ENCODE measurements at regions not wholly inside any gene's neighbourhood (a gene's known extent, or its start where the extent isn't known, plus 50 kb on each side); places are given as distances from the start of the nearest gene placed in this dataset.
A peak's percentile ranks its signal among the peaks of the same experiment; 100 is the strongest.

GRCh38 chr13:30370916-30371521, 51.3 kb upstream of the UBE2L5 start:
- peak overlapping the region; percentile 14 to 78 for H3K27ac ChIP-seq (ENCODE audit: low read depth in 2 of 2, low read length in 1 of 2)
- H3K4me1 ChIP-seq (ENCODE audit: control insufficient read depth in 2 of 2, insufficient read depth in 2 of 2, low read length in 1 of 2) = peaks cover 3 to 9% of the 10 kb centered on the region in 2 donors
- WGBS, 2 donors = 91 to 92% methylated on average over 4 of the region's 4 CpGs
- H3K36me3 ChIP-seq (ENCODE audit: control insufficient read depth in 2 of 2, insufficient read depth in 2 of 2, low read length in 1 of 2) = no peaks in the 10 kb centered on the region
- H3K4me3 ChIP-seq (ENCODE audit: low read depth in 1 of 2, low read length in 2 of 2) = no peak overlapping the region
- no peaks in the 10 kb centered on the region for H3K9me3 ChIP-seq (ENCODE audit: control insufficient read depth in 2 of 2, insufficient read depth in 1 of 2, low read depth in 1 of 2, low read length in 1 of 2)
- no peaks in the 10 kb centered on the region for H3K27me3 ChIP-seq (ENCODE audit: control insufficient read depth in 1 of 2, insufficient read depth in 2 of 2, low read length in 2 of 2)

- Histone ChIP-seq H3K9me3 (ENCODE audit: control insufficient read depth in 2 of 2, insufficient read depth in 1 of 2, low read depth in 1 of 2, low read length in 1 of 2) (no peaks in the 10 kb centered on the region), H3K4me3 (ENCODE audit: low read depth in 1 of 2, low read length in 2 of 2) (no peak overlapping the region), H3K27me3 (ENCODE audit: control insufficient read depth in 1 of 2, insufficient read depth in 2 of 2, low read length in 2 of 2) (no peaks in the 10 kb centered on the region), H3K4me1 (ENCODE audit: control insufficient read depth in 2 of 2, insufficient read depth in 2 of 2, low read length in 1 of 2) (peaks cover 3 to 15% of the 10 kb centered on the region in 2 donors), H3K27ac (ENCODE audit: low read depth in 2 of 2, low read length in 1 of 2) (peak overlapping the region; percentile 78 to 88), H3K36me3 (ENCODE audit: control insufficient read depth in 2 of 2, insufficient read depth in 2 of 2, low read length in 1 of 2) (no peaks in the 10 kb centered on the region)
- WGBS, 2 donors = 23 to 24% methylated on average over 14 of the region's 14 CpGs
Observed at GRCh38 chr13:30371649-30372265, 50.5 kb upstream of the UBE2L5 start.
